Neural cell (in vitro differentiated cells): ENCODE measurements at regions not wholly inside any gene's neighbourhood (a gene's known extent, or its start where the extent isn't known, plus 50 kb on each side); places are given as distances from the start of the nearest gene placed in this dataset.

Experiments
- H2AFZ ChIP-seq: fragments of 200-600, 300-800 bp; sonication (generic), shearing (Covaris generic); 2 replicates; pipeline ENCODE4 v1.6.0; 2014; ENCODE audit warnings: low read depth, mild to moderate bottlenecking, antibody characterized with exemption, low read length, moderate library complexity
- H3F3A ChIP-seq: fragments of 200-600 bp; shearing (Covaris generic); 2 replicates; pipeline ENCODE4 v1.6.1; 2016; ENCODE audit warnings: mild to moderate bottlenecking, moderate library complexity, mixed read lengths, antibody characterized with exemption, low read length; ENCODE audit not compliant: insufficient read depth, poor library complexity, severe bottlenecking
- H3K27ac ChIP-seq: fragments of 200-600, 300-800 bp; sonication (generic), shearing (Covaris generic); 2 replicates; pipeline ENCODE4 v1.5.1; 2014; ENCODE audit warnings: mild to moderate bottlenecking, low read length, moderate library complexity
- H3K27me3 ChIP-seq: fragments of 300-800, 200-600 bp; sonication (generic), shearing (Covaris generic); 2 replicates; pipeline ENCODE4 v1.6.0; 2014; ENCODE audit warnings: mild to moderate bottlenecking, low read depth, low read length, moderate library complexity; ENCODE audit not compliant: insufficient read depth
- H3K36me3 ChIP-seq: fragments of 300-800, 200-600 bp; sonication (generic), shearing (Covaris generic); 2 replicates; pipeline ENCODE4 v1.5.1; 2014; ENCODE audit warnings: mild to moderate bottlenecking, antibody characterized with exemption, low read length, moderate library complexity; ENCODE audit not compliant: insufficient read depth
- H3K4me2 ChIP-seq: fragments of 300-800, 200-600 bp; sonication (generic), shearing (Covaris generic); 2 replicates; pipeline ENCODE4 v1.6.0; 2014; ENCODE audit warnings: mild to moderate bottlenecking, low read length
- H3K4me3 ChIP-seq: fragments of 300-800, 200-600 bp; sonication (generic), shearing (Covaris generic); 2 replicates; pipeline ENCODE4 v1.5.1; 2014; ENCODE audit warnings: mild to moderate bottlenecking, low read length, moderate library complexity
- H3K79me2 ChIP-seq: fragments of 200-600 bp; shearing (Covaris generic); replicated peaks from 2 replicates; pipeline ENCODE4 v1.6.0; 2014; ENCODE audit warnings: mild to moderate bottlenecking, low read length, moderate library complexity; ENCODE audit not compliant: insufficient read depth
- H3K9ac ChIP-seq: fragments of 300-800, 200-600 bp; sonication (generic), shearing (Covaris generic); 2 replicates; pipeline ENCODE4 v1.6.1; 2016; ENCODE audit warnings: mild to moderate bottlenecking, low read length, mixed read lengths
- H3K9me2 ChIP-seq: fragments of 200-600 bp; shearing (Covaris generic); 2 replicates; pipeline ENCODE4 v1.6.1; 2016; ENCODE audit warnings: mild to moderate bottlenecking, low read length, mixed read lengths; ENCODE audit not compliant: insufficient read depth
- H3K9me3 ChIP-seq: fragments of 200-600, 300-800 bp; sonication (generic), shearing (Covaris generic); 2 replicates; pipeline ENCODE4 v1.6.1; 2016; ENCODE audit warnings: mild to moderate bottlenecking, mixed run types, low read length, moderate library complexity, mixed read lengths
- H4K20me1 ChIP-seq: fragments of 200-600 bp; shearing (Covaris generic); 2 replicates; pipeline ENCODE4 v1.6.1; 2016; ENCODE audit warnings: mild to moderate bottlenecking, mixed run types; ENCODE audit not compliant: insufficient read depth
- EP300 ChIP-seq: fragments of 450-650 bp; conservative IDR thresholded peaks from 2 replicates; pipeline ENCODE4 v1.6.1; 2014; ENCODE audit warnings: antibody characterized with exemption, mild to moderate bottlenecking, moderate library complexity; ENCODE audit not compliant: poor library complexity, severe bottlenecking
- EZH2 ChIP-seq: fragments of 200-600, 300-800 bp; shearing (Covaris generic), sonication (generic); IDR thresholded peaks from 2 replicates; pipeline ENCODE4 v1.6.1; 2014; ENCODE audit warnings: antibody characterized with exemption, low read length, borderline replicate concordance, mild to moderate bottlenecking; ENCODE audit not compliant: insufficient read depth, poor library complexity, severe bottlenecking
- MXI1 ChIP-seq: fragments of 450-650 bp; conservative IDR thresholded peaks from 2 replicates; pipeline ENCODE4 v1.6.1; 2014; ENCODE audit warnings: antibody characterized with exemption, mild to moderate bottlenecking; ENCODE audit not compliant: poor library complexity, severe bottlenecking
- POLR2AphosphoS5 ChIP-seq: IDR thresholded peaks from 2 replicates; pipeline ENCODE4 v1.6.1; 2012
- RAD21 ChIP-seq: fragments of 450-650 bp; conservative IDR thresholded peaks from 2 replicates; pipeline ENCODE4 v1.6.1; 2014; ENCODE audit warnings: antibody characterized with exemption, mild to moderate bottlenecking, moderate library complexity
- REST ChIP-seq: IDR thresholded peaks from 2 replicates; pipeline ENCODE4 v1.6.1; 2012; ENCODE audit warnings: borderline replicate concordance
- SMC3 ChIP-seq: fragments of 450-650 bp; conservative IDR thresholded peaks from 2 replicates; pipeline ENCODE4 v1.6.1; 2014; ENCODE audit warnings: antibody characterized with exemption, mild to moderate bottlenecking, moderate library complexity; ENCODE audit not compliant: poor library complexity
- TAF1 ChIP-seq: IDR thresholded peaks from 2 replicates; pipeline ENCODE4 v1.6.1; 2012; ENCODE audit warnings: low read depth
- TF ChIP-seq, protein P1 (sequence below): fragments of 450-650 bp; IDR thresholded peaks from 2 replicates; pipeline ENCODE4 v1.5.1; 2014; ENCODE audit warnings: antibody characterized with exemption, mild to moderate bottlenecking, moderate library complexity; ENCODE audit not compliant: poor library complexity, severe bottlenecking

DNA sequence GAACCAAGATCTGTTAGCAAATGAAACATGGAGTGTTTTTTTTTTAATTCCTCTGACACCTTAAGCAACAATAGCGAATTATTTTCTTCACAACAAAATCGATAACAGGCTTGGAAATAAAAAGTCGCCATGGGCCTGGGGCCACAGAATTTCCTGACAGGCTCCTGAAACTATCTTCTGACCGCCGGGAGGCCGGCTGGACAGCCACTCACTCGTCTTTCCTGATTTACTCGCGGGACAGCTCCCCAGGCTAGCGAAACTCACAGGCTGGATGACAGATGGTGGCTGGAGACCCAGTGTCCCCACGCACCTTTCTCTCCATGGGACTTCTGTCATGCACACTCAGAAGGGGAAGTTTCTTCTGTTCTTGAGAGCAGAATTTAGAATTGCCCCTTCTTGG, 143.3 kb upstream of the IRX2 start:
- no peaks in the 10 kb centered on the region for H3K79me2 ChIP-seq
- no peak overlapping the region for H3K27ac ChIP-seq
- no peak overlapping the region for H2AFZ ChIP-seq
- H3K36me3 ChIP-seq: no peaks in the 10 kb centered on the region
- no peaks in the 10 kb centered on the region for H3K9me2 ChIP-seq
- H3K9ac ChIP-seq: no peak overlapping the region
- H3F3A ChIP-seq: no peaks in the 10 kb centered on the region
- no peaks in the 10 kb centered on the region for H3K9me3 ChIP-seq
- no peak overlapping the region for H3K4me2 ChIP-seq
- no peak overlapping the region for H3K4me3 ChIP-seq
- H3K27me3 ChIP-seq: no peaks in the 10 kb centered on the region
- H4K20me1 ChIP-seq: no peaks in the 10 kb centered on the region
- TF ChIP-seq POLR2AphosphoS5 (no peak), SMC3 (no peak), REST (no peak), EZH2 (no peak), MXI1 (no peak), TAF1 (no peak)

GRCh38 chr5:2894316-2894715, 142.8 kb upstream of the IRX2 start:
- H3K36me3 ChIP-seq: no peaks in the 10 kb centered on the region
- H2AFZ ChIP-seq: no peak overlapping the region
- no peak overlapping the region for H3K9ac ChIP-seq
- no peaks in the 10 kb centered on the region for H3K27me3 ChIP-seq
- no peaks in the 10 kb centered on the region for H3F3A ChIP-seq
- TF ChIP-seq TAF1: no peak
- H4K20me1 ChIP-seq: no peaks in the 10 kb centered on the region
- no peaks in the 10 kb centered on the region for H3K79me2 ChIP-seq
- H3K4me3 ChIP-seq: no peak overlapping the region
- no peaks in the 10 kb centered on the region for H3K9me3 ChIP-seq
- no peak overlapping the region for H3K27ac ChIP-seq
- no peaks in the 10 kb centered on the region for H3K9me2 ChIP-seq
- H3K4me2 ChIP-seq: no peak overlapping the region

DNA sequence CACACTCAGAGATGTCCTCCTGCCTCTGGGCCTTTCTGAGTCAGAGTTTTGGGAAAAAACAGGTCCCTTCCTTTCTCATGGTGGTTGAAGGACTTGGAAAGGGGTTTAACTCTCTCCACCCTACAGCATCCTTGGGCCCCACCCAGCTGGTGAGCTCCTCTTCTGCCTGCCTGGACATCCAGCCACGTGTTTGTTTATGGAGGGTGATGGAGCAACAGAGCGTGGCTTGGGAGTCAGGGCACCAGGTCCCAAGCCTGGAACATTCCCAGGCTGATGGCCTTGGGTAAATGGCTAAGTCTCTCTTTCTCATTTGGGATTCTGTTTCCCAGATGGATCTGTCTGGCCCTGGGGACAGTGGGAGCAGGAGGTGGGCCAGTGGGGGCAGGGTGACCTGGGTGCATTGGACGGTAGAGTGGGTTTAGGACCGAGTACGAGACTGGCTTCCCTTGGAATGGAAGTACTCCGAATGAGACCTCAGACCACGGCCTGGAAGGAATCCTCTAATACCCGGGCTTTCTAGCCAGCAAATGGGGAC, 141.1 kb upstream of the IRX2 start:
- TF ChIP-seq EP300 (no peak), EZH2 (no peak), REST (no peak), TAF1 (no peak), RAD21 (no peak), SMC3 (no peak), MXI1 (no peak)
- TF ChIP-seq, protein P1, sequence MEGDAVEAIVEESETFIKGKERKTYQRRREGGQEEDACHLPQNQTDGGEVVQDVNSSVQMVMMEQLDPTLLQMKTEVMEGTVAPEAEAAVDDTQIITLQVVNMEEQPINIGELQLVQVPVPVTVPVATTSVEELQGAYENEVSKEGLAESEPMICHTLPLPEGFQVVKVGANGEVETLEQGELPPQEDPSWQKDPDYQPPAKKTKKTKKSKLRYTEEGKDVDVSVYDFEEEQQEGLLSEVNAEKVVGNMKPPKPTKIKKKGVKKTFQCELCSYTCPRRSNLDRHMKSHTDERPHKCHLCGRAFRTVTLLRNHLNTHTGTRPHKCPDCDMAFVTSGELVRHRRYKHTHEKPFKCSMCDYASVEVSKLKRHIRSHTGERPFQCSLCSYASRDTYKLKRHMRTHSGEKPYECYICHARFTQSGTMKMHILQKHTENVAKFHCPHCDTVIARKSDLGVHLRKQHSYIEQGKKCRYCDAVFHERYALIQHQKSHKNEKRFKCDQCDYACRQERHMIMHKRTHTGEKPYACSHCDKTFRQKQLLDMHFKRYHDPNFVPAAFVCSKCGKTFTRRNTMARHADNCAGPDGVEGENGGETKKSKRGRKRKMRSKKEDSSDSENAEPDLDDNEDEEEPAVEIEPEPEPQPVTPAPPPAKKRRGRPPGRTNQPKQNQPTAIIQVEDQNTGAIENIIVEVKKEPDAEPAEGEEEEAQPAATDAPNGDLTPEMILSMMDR: no peak
- H3K4me3 ChIP-seq: no peak overlapping the region
- H4K20me1 ChIP-seq: no peaks in the 10 kb centered on the region
- no peak overlapping the region for H3K27ac ChIP-seq
- no peaks in the 10 kb centered on the region for H3K9me3 ChIP-seq
- no peaks in the 10 kb centered on the region for H3K79me2 ChIP-seq
- no peak overlapping the region for H3K4me2 ChIP-seq
- no peaks in the 10 kb centered on the region for H3F3A ChIP-seq
- H3K27me3 ChIP-seq: no peaks in the 10 kb centered on the region
- H3K9ac ChIP-seq: no peak overlapping the region
- no peaks in the 10 kb centered on the region for H3K9me2 ChIP-seq
- H3K36me3 ChIP-seq: no peaks in the 10 kb centered on the region
- H2AFZ ChIP-seq: no peak overlapping the region
